OCI-M1 (cell line): ENCODE measurements at regions not wholly inside any gene's neighbourhood (a gene's known extent, or its start where the extent isn't known, plus 50 kb on each side); places are given as distances from the start of the nearest gene placed in this dataset.
"Not testable (repeated sequence)": the region's sequence is repeated elsewhere in the genome, so short reads cannot be mapped to it uniquely, and the experiment has no call there.

Source experiments
- DNase-seq: peaks from one replicate; lab custom pipeline; 2025; lab: John Stamatoyannopoulos, UW

DNA sequence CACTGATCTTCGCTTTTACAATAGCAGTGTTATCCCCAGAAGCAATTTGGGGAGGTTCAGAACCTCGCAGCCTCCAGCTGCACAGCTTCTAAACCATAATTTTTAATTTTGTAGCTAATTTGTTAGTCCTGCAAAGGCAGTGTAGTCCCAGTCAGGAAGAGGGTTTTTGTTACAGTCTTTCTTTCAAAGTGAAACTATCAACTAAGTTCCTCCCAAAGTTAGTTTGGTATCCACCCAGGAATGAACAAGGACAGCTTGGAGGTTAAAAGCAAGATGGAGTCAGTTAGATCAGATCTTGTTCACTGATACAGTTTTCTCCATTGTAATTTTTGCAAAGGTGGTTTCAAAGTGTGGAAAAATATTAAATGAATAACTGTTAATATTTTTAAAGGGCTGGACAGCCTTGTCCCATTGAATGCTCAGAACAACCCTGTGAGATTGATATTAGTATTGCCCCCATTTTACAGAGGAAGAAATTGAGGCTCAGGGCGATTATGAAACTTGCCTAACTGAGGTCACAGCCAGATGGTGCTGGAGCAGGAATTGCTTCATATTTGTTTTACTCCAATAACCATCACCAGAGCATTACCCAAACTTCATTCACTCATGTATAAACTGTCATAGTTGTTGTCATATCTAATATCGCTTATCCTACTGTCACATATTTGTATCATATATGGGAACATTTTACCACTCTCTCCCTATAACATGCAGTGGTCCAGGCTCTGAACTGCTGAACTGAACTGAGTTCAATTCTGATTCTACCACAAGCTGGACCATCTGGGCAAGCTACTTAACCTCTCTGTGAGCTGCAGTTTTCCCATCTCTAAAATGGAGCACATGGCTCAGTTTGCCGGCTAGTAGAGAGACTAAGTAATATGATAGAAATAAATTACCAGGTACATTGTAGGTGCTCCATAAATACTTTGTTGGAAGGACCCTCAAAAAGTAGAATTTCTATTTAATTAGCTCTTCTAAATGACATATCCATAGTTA, 213.8 kb downstream of the BCAS1 start:
- no peak for DNase-seq

DNA sequence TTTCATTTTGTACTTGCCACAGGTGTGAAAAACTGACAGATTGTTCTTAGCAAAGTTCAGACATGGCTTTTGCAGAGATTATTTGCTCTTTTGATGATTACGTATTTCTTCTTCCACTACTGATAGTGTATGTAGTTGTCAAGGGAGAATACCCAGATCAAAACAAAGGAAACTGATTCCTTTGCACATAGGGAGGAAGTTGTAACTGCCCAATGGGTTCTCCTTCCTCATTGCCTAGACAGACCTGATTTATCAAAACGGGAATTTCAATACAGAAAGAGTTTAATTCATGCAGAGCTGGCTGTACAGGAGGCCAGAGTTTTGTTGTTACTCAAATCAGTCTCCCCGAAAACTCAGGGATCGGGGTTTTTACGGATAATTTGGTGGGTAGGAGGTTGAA, 214.7 kb downstream of the BCAS1 start:
- no peak for DNase-seq

DNA sequence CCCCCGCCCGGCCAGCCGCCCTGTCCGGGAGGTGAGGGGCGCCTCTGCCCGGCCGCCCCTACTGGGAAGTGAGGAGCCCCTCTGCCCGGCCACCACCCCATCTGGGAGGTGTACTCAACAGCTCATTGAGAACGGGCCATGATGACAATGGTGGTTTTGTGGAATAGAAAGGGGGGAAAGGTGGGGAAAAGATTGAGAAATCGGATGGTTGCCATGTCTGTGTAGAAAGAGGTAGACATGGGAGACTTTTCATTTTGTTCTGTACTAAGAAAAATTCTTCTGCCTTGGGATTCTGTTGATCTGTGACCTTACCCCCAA, 215.8 kb downstream of the BCAS1 start:
- not testable (repeated sequence) for DNase-seq

DNA sequence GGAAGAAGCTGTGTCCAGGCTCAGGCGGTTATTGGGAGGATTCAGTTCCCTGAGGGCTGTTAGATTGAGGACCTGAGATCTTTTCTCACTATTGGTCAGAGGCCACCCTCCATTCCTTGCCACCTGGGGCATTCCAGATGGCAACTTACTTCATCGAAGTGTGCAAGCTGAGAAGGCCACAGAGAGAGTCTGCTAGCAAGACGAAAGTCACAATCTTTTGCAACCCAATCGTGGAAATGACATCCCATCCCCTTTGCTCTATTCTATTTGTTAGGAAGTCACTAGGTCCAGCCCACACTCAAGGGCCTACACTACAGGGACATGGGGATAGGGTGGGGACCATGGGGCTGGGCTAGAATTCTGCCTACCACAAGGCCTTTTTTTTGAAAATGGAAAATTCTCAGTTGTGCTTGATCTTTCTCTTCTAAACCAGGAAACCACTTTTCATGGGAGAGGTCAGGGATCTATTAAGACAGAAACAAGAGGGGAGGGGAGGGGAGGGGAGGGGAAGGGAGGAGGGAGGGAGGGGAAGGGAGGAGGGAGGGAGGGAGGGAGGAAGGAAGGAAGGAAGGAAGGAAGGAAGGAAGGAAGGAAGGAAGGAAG, 217.2 kb downstream of the BCAS1 start:
- no peak for DNase-seq

DNA sequence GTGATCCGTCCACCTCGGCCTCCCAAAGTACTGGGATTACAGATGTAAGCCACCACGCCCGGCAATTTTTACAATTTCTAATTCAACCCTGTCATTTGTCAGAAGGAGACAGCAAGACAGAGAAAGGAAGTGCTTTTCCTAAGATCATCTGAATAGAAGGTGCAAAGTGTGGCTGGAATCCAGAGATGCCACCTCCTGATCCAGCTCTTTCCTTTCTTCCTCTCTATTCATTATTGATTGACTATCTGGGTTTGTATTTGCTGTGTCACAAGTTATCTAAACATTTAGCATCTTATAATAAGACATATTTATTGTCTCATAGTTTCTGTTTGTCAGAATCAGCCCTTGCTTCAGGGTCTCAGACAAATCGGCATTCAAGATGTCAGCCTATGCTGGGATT, 217.7 kb downstream of the BCAS1 start:
- no peak for DNase-seq

DNA sequence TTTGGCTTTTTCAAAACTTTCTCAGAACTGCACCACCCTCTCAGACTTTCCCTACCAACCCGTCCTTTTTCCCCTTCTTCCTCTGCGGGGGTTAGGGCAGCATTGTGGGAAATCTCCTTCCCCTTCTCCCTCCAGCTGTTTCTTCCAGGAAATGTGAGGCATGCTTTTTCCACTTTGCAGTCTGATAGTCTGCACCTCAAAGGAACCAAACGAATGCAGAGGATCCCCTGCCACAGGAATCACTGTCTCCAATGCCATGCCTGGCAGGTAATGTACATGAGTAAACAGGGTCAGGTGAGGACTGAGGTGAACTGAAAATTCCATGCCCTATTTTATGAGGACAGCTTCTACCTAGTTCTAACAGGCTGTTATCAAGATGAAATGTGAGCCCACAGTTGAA, 218.4 kb downstream of the BCAS1 start:
- no peak for DNase-seq

DNA sequence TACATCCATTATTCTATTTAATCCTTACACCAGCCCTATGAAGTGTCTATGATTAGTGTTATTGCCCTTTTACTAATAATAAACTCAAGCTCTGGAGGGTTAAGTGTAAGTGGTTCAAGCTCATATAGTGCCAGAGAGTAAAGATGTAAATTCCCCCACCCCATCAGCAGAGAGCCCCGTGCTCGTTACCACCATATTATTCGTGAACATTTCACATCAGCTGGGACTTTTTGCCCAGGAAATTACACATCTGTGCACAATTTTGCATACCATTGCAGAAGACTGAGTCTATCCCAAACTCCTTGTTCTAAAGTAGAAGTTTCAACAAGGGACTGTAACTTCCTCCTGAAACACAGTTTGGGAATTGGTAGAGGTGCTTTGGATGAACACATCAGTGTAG, 220.1 kb downstream of the BCAS1 start:
- no peak for DNase-seq

DNA sequence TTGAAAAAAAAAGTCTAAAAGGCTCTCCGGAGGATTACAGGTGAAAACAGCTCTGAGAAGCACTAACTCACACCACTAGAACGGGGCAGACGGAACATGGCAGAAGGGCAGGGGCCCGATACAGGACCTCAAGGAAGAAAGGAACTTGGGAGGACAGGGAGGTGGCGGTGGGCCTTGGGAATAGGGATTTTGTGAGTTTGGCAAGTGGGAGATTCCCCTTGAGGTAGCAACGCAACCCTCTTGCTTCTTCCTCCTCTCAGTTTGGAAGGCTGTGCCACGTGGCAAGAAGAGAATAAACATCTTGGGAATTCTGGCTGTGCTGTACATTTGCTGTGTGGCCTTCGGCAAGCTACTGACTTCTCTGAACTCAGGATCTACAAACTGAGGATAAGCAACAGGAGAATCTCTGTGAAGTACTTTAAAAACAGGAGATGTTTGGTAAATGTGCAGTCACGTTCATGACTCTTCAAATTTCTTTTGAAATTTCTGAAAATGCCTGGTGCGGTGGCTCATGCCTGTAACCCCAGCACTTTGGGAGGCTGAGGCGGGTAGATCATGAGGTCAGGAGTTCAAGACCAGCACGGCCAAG, 220.8 kb downstream of the BCAS1 start:
- no peak for DNase-seq

DNA sequence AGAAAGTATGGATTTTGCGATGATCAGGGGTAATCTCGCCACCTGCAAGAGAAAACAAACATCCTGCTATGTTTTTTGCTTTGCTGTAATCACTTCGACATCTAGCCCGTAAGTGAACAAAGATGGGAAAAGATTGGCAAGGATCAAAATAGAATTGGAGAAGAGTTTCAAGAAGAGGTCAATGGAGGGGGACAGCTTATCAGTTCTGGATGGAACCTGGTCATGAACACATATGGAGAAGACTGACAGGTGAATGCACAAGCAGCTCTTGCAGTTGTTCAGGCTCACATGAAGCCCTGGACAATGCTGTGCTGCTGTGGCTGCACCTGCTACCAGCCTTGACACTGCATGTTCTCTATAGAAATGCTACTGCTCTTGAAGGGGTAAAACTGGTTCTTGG, 222.1 kb downstream of the BCAS1 start:
- DNase-seq: no peak

DNA sequence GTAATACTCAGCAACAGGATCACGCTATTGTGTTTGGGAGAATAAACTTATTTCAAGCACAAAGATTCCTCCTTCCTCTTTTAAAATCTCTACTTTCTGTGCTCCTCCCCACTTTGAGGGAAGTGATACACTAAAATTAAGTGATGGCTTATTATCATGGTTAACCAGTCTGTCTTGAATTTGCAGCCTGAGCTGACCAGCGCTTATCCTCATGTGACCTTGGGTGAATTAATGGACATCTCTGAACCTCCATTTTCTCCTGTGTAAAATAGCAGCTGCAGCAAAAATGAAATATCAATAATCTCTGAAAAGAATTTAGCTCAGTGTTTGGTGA, 222.6 kb downstream of the BCAS1 start:
- DNase-seq: peak; percentile 78

DNA sequence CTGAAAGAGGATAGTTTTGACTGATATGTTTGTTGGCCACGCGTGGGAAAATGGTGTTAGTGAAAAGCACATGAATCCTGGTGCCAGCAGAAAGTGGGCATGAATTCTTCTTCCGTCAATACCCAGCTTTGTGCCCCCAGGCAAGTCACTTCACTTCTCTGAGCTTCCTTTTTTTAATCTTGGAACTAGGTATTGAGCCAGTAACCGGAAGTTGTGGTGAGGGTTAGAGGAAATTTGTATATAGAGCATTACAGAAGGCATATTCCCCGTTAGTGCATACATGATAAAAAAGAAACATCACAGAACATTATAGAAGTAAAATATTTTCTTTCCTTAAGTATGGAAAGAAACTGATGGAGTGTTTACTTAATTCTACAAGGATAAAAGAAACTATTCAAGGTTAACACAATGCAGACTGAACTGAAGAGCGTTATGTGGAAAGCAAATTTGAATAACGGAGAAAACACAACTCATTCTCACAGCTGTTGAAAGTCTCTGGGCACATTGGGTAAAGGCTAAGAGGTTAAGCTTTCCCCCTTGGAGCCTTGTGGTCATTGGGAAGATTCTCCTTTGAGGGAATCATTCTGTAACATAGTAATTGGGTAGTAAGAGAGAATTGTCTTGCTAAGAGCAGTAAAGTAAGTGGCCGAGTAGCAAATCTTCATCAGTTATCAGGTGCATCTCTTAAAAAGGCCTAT, 223.1 kb downstream of the BCAS1 start:
- DNase-seq: peak; percentile 57

DNA sequence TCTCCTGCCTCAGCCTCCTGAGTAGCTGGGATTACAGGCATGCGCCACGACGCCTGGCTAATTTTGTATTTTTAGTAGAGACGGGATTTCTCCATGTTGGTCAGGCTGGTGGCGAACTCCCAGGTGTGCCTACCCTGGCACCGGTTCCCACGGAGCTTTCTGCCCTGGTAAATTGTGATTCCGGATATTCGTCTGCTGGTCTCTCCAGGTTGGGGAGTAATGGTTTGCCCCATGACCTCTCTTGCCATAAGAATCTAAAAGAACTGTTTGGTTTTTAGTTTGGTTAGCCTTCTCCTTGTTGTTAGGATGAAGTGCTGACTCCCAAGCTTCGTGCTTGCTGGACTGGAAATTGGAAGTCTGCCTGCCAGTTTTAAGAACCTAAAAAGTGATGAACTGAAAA, 223.8 kb downstream of the BCAS1 start:
- DNase-seq: no peak

DNA sequence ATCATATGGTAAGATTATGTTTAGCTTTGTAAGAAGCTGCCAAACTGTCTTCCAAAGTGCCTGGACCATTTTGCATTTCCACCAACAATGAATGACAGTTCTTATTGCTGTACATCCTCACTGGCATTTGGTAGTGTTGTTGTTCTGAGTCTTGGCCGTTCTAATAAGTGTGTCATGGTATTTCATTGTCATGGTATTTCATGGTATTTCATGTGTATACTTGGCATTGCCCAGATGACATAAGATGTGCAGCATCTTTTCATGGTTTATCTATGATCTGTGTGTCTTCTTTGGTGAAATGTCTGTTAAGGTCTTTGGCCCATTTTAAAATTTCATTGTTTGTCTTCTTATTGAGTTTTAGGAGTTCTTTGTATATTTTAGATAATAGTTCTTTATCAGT, 224.4 kb downstream of the BCAS1 start:
- DNase-seq: no peak

DNA sequence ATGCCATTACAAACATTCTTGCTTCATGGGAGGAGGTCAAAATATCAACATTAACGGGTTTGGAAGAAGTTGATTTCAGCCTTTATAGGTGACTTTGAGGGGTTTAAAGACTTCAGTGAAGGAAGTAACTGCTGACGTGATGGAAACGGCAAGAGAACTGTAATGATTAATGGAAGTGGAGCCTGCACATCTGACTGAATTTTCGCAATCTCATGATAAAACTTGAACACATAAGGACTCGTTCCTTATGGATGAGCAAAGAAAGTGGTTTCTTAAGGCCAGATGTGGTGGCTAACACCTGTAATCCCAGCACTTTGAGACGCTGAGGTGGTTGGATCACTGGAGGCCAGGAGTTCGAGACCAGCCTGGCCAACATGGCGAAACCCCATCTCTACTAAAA, 226.1 kb downstream of the BCAS1 start:
- no peak for DNase-seq

DNA sequence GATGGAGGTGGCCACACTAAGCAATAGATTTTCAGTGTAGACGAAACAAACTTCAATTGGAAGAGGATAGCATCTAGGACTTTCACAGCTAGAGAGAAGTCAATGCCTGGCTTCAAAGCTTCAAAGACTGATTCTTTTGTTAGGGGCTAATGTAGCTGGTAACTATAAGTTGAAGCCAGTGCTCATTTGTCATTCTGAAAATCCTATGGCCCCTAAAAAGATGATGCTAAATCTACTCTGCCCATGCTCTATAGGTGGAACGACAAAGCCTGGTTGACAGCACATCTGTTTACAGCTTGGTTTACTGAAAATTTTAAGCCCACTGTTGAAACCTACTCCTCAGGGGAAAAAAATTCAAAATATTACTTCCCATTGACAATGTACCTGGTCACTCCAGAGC, 226.7 kb downstream of the BCAS1 start:
- no peak for DNase-seq

DNA sequence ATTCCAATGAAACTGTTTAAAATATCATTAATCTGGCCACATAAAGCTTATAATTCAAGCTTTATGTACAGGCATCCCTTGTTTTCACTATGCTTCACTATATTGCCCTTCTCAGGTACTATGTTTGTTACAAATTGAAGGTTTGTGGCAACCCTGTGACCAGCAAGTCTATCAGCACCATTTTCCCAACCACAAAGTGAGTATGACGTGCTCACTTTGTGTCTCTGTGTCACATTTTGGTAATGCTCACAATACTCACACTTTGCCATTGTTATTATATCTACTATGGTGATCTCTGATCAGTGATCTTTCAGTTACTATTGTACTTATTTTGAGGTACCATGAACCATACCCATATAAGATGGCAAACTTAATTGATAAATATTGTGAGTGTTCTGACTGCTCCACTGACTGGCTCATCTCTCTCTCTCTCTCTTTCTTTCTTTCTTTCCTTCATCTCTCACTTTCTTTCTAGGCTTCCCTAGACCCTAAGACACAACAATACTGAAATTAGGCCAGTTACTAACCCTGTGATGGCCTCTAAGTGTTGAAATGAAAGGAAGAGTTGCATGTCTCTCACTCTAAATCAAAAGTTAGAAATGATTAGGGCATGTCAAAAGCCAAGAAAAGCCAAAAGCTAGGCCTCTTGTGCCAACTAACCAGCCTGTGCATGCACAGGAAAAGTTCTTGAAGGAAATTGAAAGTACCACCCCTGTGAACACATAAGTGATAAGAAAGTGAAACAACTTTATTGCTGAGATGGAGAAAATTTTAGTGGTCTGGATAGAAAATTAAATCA, 227.9 kb downstream of the BCAS1 start:
- peak; percentile 21 for DNase-seq

DNA sequence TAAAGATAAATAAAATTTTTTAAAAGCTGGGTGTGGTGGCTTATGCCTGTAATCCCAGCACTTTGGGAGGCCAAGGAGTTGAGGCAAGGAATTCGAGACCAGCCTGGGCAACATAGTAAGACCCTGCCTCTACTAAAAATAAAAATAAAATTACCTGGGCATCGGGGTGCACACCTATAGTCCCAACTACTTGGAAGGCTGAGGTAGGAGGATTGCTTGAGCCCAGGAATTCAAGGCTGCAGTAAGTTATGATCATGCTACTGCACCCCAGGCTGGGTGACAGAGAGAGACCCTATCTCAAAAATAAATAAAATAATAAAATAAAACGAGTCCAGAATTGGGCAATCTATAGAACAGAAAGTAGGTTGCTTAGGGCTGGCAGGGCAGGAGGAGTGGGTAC, 228.7 kb downstream of the BCAS1 start:
- no peak for DNase-seq

DNA sequence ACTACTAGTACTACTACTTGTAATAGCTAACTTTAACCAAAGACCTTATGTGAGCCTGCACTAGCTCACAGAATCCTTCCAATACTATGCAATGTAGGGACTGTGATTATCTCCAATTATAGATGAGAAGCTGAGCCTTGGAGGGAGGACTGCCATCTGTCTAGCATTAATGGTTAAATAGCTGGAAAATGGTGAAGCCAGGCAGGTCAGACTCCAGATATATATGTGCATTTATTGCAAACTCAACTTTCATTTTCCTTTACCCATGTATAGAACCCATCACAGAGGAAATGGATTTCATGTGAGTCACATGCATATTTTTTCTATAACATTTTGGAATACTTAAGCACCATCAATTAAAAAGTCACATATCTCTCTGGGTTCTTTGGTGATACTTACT, 229.9 kb downstream of the BCAS1 start:
- no peak for DNase-seq

DNA sequence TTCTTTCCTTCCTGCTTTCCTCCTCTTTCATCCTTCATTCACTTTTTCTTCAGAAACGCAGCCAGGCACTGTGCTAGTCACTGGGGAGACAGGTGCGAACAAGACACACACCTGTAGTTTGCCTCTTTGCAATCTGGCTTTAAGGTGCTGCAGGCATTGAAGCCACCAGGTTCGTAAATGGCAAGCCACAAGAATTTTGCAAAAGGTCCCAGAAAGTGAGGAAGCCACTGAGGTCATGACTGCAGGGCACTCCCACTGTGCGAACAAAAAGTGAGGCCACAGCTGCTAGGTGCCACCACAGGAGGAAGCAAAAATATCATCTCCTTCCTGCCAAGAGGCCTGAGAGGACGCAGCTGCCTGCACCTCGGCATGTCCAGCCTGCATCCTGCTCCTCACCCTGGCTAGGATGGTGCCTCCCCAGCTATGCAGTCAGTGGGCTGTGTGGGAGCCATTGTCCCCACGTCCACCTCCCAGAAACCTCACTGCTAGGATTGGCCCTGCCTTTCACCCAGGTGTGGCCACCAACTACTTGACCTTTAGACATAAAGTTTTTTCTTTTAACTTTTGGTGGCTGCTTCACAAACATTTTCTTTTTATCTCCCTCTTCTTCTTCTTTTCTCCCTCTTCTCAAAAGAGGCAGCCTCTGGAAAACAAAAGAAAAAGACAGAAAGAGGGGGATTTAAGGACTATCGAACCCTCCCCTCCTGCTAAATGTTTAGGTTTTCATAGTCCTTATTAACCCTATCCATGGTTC, 230.8 kb downstream of the BCAS1 start:
- DNase-seq: no peak

DNA sequence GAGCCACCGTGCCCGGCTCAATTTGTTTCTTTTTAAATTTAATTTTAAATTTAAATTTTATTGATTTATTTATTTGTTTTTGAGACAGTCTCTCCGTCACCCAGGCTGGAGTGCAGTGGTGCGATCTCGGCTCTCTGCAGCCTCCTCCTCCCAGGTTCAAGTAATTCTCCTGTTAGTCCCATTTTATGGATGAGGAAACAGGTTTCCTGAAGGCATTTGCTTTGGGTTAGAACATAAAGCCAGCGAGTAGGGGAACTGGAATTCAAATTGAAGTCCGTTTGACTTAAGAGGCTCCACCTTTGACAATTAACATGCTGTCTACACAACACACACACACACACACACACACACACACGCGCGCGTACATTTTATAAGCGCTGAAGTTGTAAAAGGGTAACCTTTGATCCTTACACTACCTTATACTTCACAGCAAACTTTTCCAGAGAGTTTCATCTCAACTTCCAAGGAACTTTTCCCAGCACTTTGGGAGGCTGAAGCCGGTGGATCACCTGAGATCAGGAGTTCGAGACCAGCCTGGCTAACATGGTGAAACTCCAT, 232.0 kb downstream of the BCAS1 start:
- no peak for DNase-seq
